PFSK-1 (cell line): ENCODE measurements at regions not wholly inside any gene's neighbourhood (a gene's known extent, or its start where the extent isn't known, plus 50 kb on each side); places are given as distances from the start of the nearest gene placed in this dataset.

Source experiments
- POLR2AphosphoS5 ChIP-seq: IDR thresholded peaks from 2 replicates; pipeline ENCODE4 v1.6.1; 2012; ENCODE audit warnings: low read depth, mild to moderate bottlenecking, control low read depth, low read length, moderate library complexity
- SIN3A ChIP-seq: IDR thresholded peaks from 2 replicates; pipeline ENCODE4 v1.6.1; 2012; ENCODE audit warnings: mild to moderate bottlenecking, low read length, moderate library complexity, borderline replicate concordance; ENCODE audit not compliant: insufficient read depth
- TAF1 ChIP-seq: IDR thresholded peaks from 2 replicates; pipeline ENCODE4 v1.6.1; 2012; ENCODE audit warnings: low read length, control low read depth, borderline replicate concordance; ENCODE audit not compliant: insufficient read depth
- TF ChIP-seq, protein P1 (sequence below), 2 experiments: IDR thresholded peaks; 2 replicates each; pipeline versions ENCODE4 v1.6.1 to v1.8.0; 2011 to 2012; ENCODE audit warnings: low read depth in 2 of 2, low read length in 2 of 2, control low read depth in 1 of 2, inconsistent platforms in 1 of 2, mild to moderate bottlenecking in 1 of 2, moderate library complexity in 1 of 2; ENCODE audit not compliant: insufficient read depth in 1 of 2

GRCh38 chr5:148933903-148934432, 107.6 kb downstream of the ADRB2 start:
- no peak for TF ChIP-seq POLR2AphosphoS5
- no peak for TF ChIP-seq TAF1
- TF ChIP-seq, protein P1, sequence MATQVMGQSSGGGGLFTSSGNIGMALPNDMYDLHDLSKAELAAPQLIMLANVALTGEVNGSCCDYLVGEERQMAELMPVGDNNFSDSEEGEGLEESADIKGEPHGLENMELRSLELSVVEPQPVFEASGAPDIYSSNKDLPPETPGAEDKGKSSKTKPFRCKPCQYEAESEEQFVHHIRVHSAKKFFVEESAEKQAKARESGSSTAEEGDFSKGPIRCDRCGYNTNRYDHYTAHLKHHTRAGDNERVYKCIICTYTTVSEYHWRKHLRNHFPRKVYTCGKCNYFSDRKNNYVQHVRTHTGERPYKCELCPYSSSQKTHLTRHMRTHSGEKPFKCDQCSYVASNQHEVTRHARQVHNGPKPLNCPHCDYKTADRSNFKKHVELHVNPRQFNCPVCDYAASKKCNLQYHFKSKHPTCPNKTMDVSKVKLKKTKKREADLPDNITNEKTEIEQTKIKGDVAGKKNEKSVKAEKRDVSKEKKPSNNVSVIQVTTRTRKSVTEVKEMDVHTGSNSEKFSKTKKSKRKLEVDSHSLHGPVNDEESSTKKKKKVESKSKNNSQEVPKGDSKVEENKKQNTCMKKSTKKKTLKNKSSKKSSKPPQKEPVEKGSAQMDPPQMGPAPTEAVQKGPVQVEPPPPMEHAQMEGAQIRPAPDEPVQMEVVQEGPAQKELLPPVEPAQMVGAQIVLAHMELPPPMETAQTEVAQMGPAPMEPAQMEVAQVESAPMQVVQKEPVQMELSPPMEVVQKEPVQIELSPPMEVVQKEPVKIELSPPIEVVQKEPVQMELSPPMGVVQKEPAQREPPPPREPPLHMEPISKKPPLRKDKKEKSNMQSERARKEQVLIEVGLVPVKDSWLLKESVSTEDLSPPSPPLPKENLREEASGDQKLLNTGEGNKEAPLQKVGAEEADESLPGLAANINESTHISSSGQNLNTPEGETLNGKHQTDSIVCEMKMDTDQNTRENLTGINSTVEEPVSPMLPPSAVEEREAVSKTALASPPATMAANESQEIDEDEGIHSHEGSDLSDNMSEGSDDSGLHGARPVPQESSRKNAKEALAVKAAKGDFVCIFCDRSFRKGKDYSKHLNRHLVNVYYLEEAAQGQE (IDR thresholded peaks at IDR 0.05; ENCODE audit: insufficient read depth in 1 of 2, low read depth in 2 of 2, low read length in 2 of 2), result no peak
- TF ChIP-seq SIN3A, result no peak
